Activated CD4-positive, alpha-beta T cell treated with anti-CD3 and anti-CD28 coated beads for 48 hours (primary cell): ENCODE measurements at regions not wholly inside any gene's neighbourhood (a gene's known extent, or its start where the extent isn't known, plus 50 kb on each side); places are given as distances from the start of the nearest gene placed in this dataset.
"Not testable (repeated sequence)": the region's sequence is repeated elsewhere in the genome, so short reads cannot be mapped to it uniquely, and the experiment has no call there.

Experiments
- DNase-seq: peaks from one replicate; pipeline ENCODE4 v3.0.0-alpha.2; 2020

- no peak for DNase-seq
Measured at GRCh38 chr4:140244328-140244727, 90.3 kb upstream of the MAML3 start.

DNA sequence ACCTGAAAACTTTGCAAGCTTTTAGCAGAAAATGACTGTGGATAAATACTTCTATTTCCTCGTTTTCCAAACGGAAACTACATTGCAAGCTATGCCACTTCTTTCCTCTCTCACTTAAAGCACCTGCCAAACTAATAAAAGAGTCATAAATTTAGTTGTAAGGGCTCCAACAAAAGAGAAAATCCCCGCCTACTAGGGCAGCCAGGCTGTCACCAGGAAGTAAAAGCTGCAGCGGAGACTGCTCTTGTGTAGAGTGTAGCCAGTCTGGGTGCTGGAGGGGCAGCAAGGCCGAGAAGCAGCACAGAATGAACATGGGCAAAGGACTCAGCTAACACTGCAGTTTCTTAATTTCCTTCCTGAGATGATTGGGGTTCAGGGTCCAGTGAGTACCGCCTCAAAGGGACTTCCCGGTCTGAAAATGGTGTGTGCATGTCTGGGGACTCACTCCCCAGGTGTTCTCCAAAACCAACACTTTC, 89.3 kb upstream of the MAML3 start:
- no peak for DNase-seq

DNA sequence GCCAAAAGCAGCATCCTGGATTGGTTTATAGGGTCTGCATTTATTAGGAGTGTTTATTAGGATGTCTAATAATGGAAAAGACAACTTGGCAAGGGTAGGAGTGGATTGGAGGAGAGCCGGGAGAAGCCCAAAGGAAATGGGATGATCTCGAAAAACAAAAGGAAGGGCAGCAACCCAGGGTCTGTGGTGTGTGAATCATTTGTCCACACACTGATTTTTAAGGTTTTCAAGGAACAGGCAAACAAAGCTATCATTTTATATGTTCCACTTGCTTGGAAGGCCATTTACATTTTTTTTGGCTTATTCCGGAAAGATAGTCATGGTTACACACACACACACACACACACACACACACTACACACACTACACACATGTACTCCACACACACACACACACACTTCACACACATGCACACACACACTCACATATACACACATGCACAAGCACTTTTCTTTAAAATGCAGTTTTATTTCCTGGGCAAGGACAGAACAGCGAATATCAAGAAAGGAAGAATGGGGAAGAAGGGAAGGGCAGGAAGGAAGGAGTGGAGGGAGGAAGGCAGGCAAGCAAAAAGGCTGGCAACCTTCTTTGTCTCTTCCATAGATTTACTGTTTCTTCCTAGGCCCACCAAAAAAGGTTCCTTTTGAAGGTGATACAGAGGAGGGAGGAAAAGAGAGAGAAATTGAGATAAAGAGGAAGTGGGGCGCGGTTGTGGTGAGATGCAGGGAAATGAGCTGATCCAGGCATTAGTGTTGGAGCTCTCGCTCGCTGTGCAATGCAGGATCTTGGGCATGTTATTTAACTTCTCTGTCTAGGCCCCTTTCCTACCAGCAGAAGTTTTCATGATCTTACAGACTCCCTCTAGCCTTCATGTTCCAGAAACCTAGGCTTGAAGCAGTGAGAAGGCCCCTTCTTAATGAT, 88.6 kb upstream of the MAML3 start:
- no peak for DNase-seq

- no peak for DNase-seq
Measured at GRCh38 chr4:140240237-140240636, 86.3 kb upstream of the MAML3 start.

DNA sequence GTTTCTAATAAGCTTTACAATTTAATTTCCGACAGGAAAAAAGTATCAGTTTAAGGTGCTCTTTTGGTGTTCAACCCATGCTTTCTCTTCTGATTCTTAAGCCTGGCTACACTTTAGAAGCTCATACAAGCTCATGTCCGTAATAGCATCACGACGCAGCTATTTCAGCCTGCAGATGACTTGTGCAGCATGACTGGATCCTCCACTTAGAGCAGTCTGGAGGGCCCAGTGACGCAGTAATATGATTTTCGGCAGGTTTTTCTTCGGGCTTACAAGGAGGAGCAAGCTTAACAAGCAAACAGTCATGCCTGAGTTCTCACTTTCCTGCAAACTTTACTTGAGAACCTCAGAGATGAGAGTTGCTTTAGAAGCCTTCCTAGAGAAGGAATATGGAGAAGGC, 85.3 kb upstream of the MAML3 start:
- no peak for DNase-seq

- no peak for DNase-seq
Measured at GRCh38 chr4:140238351-140239056, 84.5 kb upstream of the MAML3 start.

DNA sequence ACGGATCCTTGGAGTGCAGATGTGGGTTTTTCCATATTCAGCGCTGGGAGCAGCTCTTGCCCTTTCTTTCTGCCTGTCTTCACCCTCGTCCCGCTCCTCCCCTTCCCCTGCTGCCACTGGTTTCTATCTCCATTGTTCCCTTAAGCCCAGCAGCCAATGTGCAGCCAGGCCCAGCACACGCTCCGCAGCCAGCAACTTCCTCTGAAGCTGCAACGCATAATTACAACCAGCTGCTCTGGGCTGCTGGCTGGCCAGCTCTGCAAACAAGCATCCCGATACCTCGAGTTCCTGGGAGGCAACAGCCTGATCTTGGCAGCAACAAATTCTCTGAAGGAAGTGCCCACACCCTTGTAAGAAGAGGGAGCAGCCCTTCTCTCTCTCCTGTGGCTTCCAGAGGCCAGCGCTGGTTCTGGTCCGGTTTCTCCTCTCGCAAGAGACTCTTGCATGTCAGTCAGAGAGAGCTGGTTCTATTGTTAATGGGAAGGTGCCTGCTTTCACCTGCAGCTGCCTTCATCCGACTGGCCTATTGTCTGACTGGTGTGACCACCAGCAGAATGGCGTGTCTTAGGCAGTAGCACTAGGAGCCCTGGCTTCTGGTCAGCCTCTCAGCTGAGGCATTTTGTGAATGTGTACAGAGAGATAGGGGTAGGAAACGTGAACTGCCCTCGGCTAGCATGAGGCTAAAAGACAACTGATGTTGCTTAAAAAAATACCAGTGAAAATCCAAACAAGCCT, 83.8 kb upstream of the MAML3 start:
- no peak for DNase-seq

DNA sequence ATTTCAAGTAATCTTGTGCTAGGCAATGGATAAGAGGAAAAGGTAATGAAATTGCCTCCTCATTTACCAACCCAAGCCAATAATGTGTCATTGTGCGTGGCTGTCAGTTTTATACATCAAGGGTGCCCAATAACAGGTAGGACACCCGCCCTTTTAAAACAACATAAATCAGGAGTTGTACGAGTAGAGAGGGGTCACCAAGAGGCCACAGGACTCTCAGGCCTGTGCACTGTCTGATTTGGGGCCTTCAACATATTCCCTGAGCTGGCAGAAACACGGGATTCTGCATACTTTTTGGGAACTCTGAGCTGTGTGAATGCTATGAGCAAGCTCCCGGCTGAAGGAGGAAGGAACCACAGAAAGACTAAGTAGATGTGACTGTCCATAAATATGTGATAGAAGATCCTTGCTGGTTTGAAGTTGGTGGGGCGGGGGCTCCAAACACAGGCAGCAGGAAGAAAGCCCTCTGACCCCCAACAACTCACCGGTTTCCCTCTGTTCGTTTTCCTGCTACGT, 82.7 kb upstream of the MAML3 start:
- no peak for DNase-seq

DNA sequence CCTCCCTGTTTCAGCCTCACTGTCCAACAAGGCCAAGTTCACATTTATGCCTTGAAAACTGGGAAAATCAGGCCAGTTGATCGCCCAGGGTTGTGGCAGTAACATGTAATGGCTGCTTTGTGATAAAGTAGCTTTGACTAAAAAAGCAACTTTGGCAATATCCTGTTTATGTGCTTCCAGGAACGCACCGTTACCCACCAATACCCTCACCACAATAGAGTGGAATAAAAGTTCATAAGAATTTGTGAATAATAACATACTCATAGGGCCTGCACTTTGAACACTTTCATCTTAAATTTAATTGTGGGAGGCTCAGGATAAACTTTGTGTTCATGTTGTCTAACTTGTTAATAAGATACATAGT, 80.7 kb upstream of the MAML3 start:
- no peak for DNase-seq

- DNase-seq, result no peak
Measured at GRCh38 chr4:140233791-140234696, 80.1 kb upstream of the MAML3 start.

DNA sequence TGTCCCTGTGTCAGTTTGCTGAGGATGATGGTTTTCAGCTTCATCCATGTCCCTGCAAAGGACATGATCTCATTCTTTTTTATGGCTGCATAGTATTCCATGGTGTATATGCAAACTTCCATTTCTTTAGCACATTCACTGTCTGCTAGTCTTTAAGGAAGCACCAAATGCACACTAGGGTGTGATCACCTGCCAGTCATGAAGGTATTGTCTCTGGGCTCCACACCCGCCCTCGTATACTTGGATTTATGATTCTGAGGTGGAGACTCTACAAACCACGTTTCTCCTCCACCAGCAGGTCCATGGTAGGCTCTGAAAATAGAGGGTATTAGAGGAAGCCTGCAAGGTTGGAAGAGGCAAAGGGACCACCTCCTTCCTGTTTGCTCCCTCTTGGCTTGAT, 75.9 kb upstream of the MAML3 start:
- DNase-seq, result no peak

DNA sequence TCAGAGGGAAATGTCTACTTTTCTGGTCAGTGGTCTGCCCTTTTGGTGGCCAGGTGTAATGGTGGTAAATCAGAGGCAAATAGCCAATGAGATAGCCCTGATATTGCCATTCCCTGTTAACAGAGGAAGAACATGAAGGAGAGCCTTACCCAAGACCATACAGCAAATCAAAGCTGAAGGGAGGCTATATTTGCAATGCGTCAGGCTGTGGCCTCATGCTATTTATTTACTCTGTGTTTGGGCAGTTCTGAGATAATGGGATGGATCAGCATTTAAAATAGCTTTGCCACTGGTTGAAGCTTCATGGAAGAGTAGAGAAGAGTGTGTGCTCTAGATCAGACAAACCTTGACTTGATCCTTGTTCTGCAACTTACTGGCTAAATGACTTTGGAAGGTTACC, 73.3 kb upstream of the MAML3 start:
- DNase-seq, result no peak

DNA sequence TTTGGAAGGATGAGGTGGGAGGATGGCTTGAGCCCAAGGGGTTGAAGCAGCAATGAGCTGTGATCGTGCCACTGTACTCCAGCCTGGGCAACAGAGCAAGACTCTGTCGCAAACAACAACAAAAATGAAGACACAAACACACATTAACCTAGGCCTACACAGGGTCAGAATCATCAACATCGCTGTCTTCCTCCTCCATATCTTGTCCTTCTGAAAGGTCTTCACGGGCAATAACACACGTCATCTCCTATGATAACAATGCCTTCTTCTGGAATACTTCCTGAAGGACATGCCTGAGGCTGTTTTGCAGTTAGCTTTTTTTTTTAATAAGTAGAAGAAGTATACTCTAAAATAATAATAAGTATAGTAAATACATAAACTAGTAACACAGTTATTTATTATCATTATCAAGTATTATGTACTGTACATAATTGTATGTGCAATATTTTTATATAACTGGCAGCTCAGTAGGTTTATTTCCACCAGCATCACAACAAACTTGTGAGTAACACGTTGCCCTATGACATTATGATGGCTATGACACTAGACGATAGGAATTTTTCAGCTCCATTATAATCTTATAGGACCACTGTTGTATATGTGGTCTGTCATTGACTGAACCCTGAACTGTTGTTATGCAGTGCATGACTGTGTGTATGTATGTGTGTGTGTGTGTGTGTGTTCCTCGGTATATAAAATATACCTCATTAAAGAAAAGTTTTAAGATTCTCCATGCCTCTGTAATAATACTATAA, 69.2 kb upstream of the MAML3 start:
- DNase-seq, result no peak

DNA sequence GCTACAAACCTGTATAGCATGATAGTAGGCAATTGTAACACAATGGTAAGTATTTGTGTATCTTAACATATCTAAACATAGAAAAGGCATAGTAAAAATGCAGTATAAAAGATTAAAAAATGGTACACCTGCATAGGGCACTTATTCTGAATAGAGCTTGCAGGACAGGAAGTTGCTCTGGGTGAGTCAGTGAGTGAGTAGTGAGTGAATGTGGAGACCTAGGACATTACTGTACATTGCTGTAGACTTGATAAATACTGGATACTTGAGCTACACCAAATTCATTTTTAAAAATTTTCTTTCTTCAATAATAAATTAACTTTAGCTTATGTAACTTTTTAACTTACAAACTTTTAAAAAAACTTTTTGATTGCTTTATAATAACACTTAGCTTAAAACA, 68.2 kb upstream of the MAML3 start:
- DNase-seq, result no peak

DNA sequence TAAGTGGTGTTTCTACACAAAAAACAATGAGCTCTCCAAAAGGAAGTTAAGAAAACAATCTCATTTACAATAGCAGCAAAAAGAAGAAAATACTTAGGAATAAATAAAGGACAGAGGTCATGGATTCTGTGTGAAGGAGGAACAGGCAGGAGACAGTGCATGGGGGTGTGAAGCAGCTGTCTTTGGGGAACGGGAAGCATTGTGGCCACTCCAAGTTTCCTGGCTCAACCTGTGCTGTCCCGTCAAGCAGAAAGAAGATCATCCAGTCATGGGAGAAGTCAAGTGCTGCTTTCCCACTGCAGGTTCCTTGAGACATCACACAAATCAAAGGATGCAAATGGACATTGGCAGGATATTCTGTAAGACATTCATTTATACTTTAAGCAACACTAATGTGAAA, 66.1 kb upstream of the MAML3 start:
- no peak for DNase-seq

- DNase-seq, result no peak
Measured at GRCh38 chr4:140219567-140219966, 65.6 kb upstream of the MAML3 start.

DNA sequence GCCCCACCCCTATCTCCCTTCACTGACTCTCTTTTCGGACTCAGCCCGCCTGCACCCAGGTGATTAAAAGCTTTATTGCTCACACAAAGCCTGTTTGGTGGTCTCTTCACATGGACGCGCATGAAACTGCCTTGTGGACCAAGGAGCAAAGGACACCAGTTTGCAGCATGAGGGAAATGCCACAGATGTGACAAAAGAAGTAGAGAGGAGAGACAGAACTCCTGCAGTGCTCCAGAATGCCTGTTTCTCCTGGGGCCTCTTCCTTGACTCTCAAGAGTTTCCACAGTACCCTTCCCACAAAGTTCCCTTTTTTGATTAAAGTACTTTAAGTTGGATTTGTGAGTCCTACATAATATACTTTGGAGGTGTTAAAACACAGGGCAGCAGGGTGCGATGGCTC, 65.1 kb upstream of the MAML3 start:
- DNase-seq, result not testable (repeated sequence)

DNA sequence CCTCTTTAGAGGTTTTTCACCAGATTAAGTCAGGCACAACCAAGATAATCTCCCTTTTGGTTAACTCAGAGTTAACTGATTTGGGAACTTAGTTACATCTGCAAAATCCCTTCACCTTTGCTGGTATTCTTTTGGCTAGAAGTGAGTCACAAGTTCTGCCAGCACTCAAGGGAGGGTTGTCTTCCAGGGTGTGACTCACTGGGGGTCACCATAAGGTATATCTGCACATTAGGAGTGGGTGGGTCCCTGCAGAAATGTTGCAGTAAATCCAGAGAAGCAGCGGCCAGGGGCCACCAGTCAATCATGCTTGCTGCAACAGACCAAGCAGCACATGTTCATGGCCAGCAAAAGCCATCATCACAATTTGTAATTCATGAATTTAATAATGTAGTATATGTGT, 59.8 kb upstream of the MAML3 start:
- no peak for DNase-seq

DNA sequence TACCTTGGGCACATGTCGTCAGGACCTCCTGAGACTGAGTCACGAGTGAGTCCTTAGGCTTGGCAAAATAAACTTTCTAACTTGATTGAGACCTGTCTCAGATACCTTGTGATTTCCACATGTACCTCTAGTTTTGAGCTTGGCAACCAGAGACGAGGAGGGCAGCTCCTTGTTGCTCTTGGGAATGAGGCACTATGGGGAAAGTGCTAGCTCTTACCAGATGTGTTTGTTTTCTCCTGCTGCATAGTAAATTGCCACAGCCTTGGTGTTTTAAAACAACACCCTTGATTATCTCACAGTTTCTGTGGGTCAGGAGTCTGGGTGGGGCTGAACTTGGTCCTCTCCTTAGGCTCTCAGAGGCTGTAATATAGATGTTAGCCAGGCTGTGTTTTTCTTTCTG, 59.1 kb upstream of the MAML3 start:
- no peak for DNase-seq

GRCh38 chr4:140212646-140213045, 58.7 kb upstream of the MAML3 start:
- no peak for DNase-seq

DNA sequence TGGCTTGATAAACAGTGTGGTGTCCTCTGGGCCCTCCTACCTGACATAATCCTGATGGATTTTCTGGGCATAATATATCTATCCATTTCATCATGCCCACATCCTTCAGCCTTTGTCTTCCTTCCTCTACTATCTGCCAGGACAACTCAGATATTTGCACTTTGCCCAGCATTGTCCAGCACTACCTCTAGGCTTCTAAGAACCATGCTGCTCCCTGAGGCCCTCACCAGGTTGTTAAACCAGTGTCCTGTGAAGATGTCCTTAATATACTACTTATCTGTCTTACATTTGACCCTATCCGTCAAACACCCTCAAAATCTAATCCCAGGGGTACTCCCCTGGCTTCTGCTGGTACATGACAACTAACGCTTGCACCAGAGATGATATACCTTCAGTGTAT, 58.2 kb upstream of the MAML3 start:
- no peak for DNase-seq

DNA sequence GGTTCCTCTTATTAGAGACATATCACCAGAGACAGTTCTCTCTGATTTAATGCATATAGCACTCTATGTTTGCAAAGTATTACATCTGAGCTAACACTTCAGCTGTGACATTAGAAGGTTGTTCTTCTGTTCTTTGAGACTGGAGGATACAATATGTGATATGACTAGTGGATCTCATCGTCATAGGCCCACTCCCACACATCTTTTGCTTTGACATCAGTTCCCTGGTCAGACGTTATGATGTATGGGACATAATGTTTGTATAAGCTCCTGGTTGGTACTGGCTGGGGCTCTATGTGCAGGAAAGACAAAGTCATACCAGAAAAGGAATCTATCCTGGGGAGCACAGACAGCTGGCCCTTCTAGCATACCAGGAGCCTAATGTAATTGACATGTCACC, 57.7 kb upstream of the MAML3 start:
- DNase-seq, result no peak
